ENCODE measurements at regions not wholly inside any gene's neighbourhood (a gene's known extent, or its start where the extent isn't known, plus 50 kb on each side); places are given as distances from the start of the nearest gene placed in this dataset.
"Not testable (repeated sequence)": the region's sequence is repeated elsewhere in the genome, so short reads cannot be mapped to it uniquely, and the experiment has no call there.

- in situ Hi-C loops (cut with HindIII; ENCODE audit: low sequenced_read_pairs) = no loop called here
Observed at GRCh38 chr12:3366451-3367110, 124.4 kb upstream of the PRMT8 start.

- in situ Hi-C loops (cut with HindIII; ENCODE audit: low sequenced_read_pairs) = no loop called here
Observed at GRCh38 chr12:3367750-3368444, 123.1 kb upstream of the PRMT8 start.

GRCh38 chr12:3371018-3371417 lies 120.0 kb upstream of the PRMT8 start:
- in situ Hi-C loops (cut with HindIII; ENCODE audit: low sequenced_read_pairs) = no loop called here

- in situ Hi-C loops (cut with HindIII; ENCODE audit: low sequenced_read_pairs) = no loop called here
Observed at GRCh38 chr12:3375326-3375725, 115.7 kb upstream of the PRMT8 start.

GRCh38 chr12:3376779-3377455 lies 114.1 kb upstream of the PRMT8 start:
- in situ Hi-C loops (cut with HindIII; ENCODE audit: low sequenced_read_pairs) = no loop called here

GRCh38 chr12:3378655-3379054 lies 112.3 kb upstream of the PRMT8 start:
- in situ Hi-C loops (cut with HindIII; ENCODE audit: low sequenced_read_pairs) = no loop called here

GRCh38 chr12:3379079-3379478 lies 111.9 kb upstream of the PRMT8 start:
- in situ Hi-C loops (cut with HindIII; ENCODE audit: low sequenced_read_pairs) = no loop called here

GRCh38 chr12:3380200-3381043 lies 110.6 kb upstream of the PRMT8 start:
- in situ Hi-C loops (cut with HindIII; ENCODE audit: low sequenced_read_pairs) = no loop called here

- in situ Hi-C loops (cut with HindIII; ENCODE audit: low sequenced_read_pairs) = no loop called here
Observed at GRCh38 chr12:3381059-3382047, 109.7 kb upstream of the PRMT8 start.

- in situ Hi-C loops (cut with HindIII; ENCODE audit: low sequenced_read_pairs) = no loop called here
Observed at GRCh38 chr12:3389986-3390385, 101.0 kb upstream of the PRMT8 start.

- in situ Hi-C loops (cut with HindIII; ENCODE audit: low sequenced_read_pairs) = not testable (repeated sequence)
Observed at GRCh38 chr12:3397596-3397995, 93.4 kb upstream of the PRMT8 start.

- in situ Hi-C loops (cut with HindIII; ENCODE audit: low sequenced_read_pairs) = no loop called here
Observed at GRCh38 chr12:3398196-3398789, 92.7 kb upstream of the PRMT8 start.

GRCh38 chr12:3405821-3406220 lies 85.2 kb upstream of the PRMT8 start:
- in situ Hi-C loops (cut with HindIII; ENCODE audit: low sequenced_read_pairs) = loop anchor here (5.0 kb wide), 1 partner anchor 94 kb away; no protein-coding TSS in a partner anchor

- in situ Hi-C loops (cut with HindIII; ENCODE audit: low sequenced_read_pairs) = loop anchor here (5.0 kb wide), 1 partner anchor 95 kb away; no protein-coding TSS in a partner anchor
Observed at GRCh38 chr12:3407723-3408122, 83.3 kb upstream of the PRMT8 start.

GRCh38 chr12:3409662-3410061 lies 81.3 kb upstream of the PRMT8 start:
- in situ Hi-C loops (cut with HindIII; ENCODE audit: low sequenced_read_pairs) = loop anchor here (5.0 kb wide), 1 partner anchor 97 kb away; no protein-coding TSS in a partner anchor

GRCh38 chr12:3416159-3416558 lies 74.8 kb upstream of the PRMT8 start:
- in situ Hi-C loops (cut with HindIII; ENCODE audit: low sequenced_read_pairs) = no loop called here

GRCh38 chr12:3416670-3417069 lies 74.3 kb upstream of the PRMT8 start:
- in situ Hi-C loops (cut with HindIII; ENCODE audit: low sequenced_read_pairs) = no loop called here

- in situ Hi-C loops (cut with HindIII; ENCODE audit: low sequenced_read_pairs) = no loop called here
Observed at GRCh38 chr12:3417113-3417512, 73.9 kb upstream of the PRMT8 start.

GRCh38 chr12:3417937-3418462 lies 73.0 kb upstream of the PRMT8 start:
- in situ Hi-C loops (cut with HindIII; ENCODE audit: low sequenced_read_pairs) = no loop called here

Measured in endothelial cell of hepatic sinusoid (primary cell).